Activated T-cell treated with anti-CD3 and anti-CD28 coated beads, Interleukin-2, amount 50 U/mL, for 24 hours (primary cell): ENCODE measurements at regions not wholly inside any gene's neighbourhood (a gene's known extent, or its start where the extent isn't known, plus 50 kb on each side); places are given as distances from the start of the nearest gene placed in this dataset.
"Not testable (repeated sequence)": the region's sequence is repeated elsewhere in the genome, so short reads cannot be mapped to it uniquely, and the experiment has no call there.

Experiments
- DNase-seq: peaks from one replicate; pipeline ENCODE4 v3.0.0-alpha.2; 2020
- H3K27ac Mint-ChIP-seq: 2 replicates; pipeline ENCODE4 v1.8.0; 2020; ENCODE audit warnings: mild to moderate bottlenecking, mixed read lengths
- H3K27me3 Mint-ChIP-seq: 2 replicates; pipeline ENCODE4 v1.8.0; 2020; ENCODE audit warnings: mixed read lengths
- H3K36me3 Mint-ChIP-seq: 2 replicates; pipeline ENCODE4 v1.8.0; 2020; ENCODE audit warnings: low read depth, mixed read lengths
- H3K4me1 Mint-ChIP-seq: 2 replicates; pipeline ENCODE4 v1.8.0; 2020; ENCODE audit warnings: low read depth, mixed read lengths
- H3K4me3 Mint-ChIP-seq: 2 replicates; pipeline ENCODE4 v1.8.0; 2020; ENCODE audit warnings: mild to moderate bottlenecking, moderate library complexity, mixed read lengths
- H3K9me3 Mint-ChIP-seq: 2 replicates; pipeline ENCODE4 v1.8.0; 2020; ENCODE audit warnings: mixed read lengths

- peak; percentile 59 for DNase-seq
- not testable (repeated sequence) for H3K9me3 Mint-ChIP-seq, H3K4me3 Mint-ChIP-seq, H3K27me3 Mint-ChIP-seq, H3K36me3 Mint-ChIP-seq, H3K27ac Mint-ChIP-seq
- peaks cover 11% of the 10 kb centered on the region for H3K4me1 Mint-ChIP-seq
Measured at GRCh38 chr7:6930787-6931186, 104.7 kb upstream of the CCZ1B start.

- not testable (repeated sequence) for H3K4me3 Mint-ChIP-seq, DNase-seq, H3K27ac Mint-ChIP-seq, H3K27me3 Mint-ChIP-seq, H3K4me1 Mint-ChIP-seq, H3K9me3 Mint-ChIP-seq, H3K36me3 Mint-ChIP-seq
Measured at GRCh38 chr7:6931456-6931855, 105.4 kb upstream of the CCZ1B start.

- not testable (repeated sequence) for H3K36me3 Mint-ChIP-seq, DNase-seq, H3K27me3 Mint-ChIP-seq, H3K27ac Mint-ChIP-seq, H3K4me3 Mint-ChIP-seq, H3K4me1 Mint-ChIP-seq, H3K9me3 Mint-ChIP-seq
Measured at GRCh38 chr7:6933954-6934632, 108.0 kb upstream of the CCZ1B start.

- Mint-ChIP-seq H3K27me3 (no peaks in the 10 kb centered on the region), H3K27ac (no peak overlapping the region), H3K4me1 (peaks cover 9% of the 10 kb centered on the region), H3K9me3 (no peaks in the 10 kb centered on the region), H3K4me3 (no peak overlapping the region), H3K36me3 (no peaks in the 10 kb centered on the region)
- DNase-seq: no peak
Measured at GRCh38 chr7:6934981-6935380, 108.9 kb upstream of the CCZ1B start.

GRCh38 chr7:6936626-6937025 is 110.6 kb upstream of the CCZ1B start:
- H3K4me1 Mint-ChIP-seq, H3K9me3 Mint-ChIP-seq, DNase-seq, H3K4me3 Mint-ChIP-seq, H3K27ac Mint-ChIP-seq, H3K36me3 Mint-ChIP-seq, H3K27me3 Mint-ChIP-seq: not testable (repeated sequence)

- H3K9me3 Mint-ChIP-seq, H3K27me3 Mint-ChIP-seq, H3K4me1 Mint-ChIP-seq, DNase-seq, H3K36me3 Mint-ChIP-seq, H3K4me3 Mint-ChIP-seq, H3K27ac Mint-ChIP-seq: not testable (repeated sequence)
Measured at GRCh38 chr7:6937746-6938145, 111.7 kb upstream of the CCZ1B start.

GRCh38 chr7:6938284-6938683 is 112.2 kb upstream of the CCZ1B start:
- H3K4me3 Mint-ChIP-seq, H3K4me1 Mint-ChIP-seq, H3K27ac Mint-ChIP-seq, H3K27me3 Mint-ChIP-seq, H3K9me3 Mint-ChIP-seq, DNase-seq, H3K36me3 Mint-ChIP-seq: not testable (repeated sequence)

GRCh38 chr7:6939126-6939525 is 113.1 kb upstream of the CCZ1B start:
- not testable (repeated sequence) for H3K27me3 Mint-ChIP-seq, H3K4me3 Mint-ChIP-seq, H3K4me1 Mint-ChIP-seq, H3K36me3 Mint-ChIP-seq, DNase-seq, H3K27ac Mint-ChIP-seq, H3K9me3 Mint-ChIP-seq

GRCh38 chr7:6939896-6940295 is 113.8 kb upstream of the CCZ1B start:
- not testable (repeated sequence) for H3K27ac Mint-ChIP-seq, H3K27me3 Mint-ChIP-seq, H3K9me3 Mint-ChIP-seq, DNase-seq, H3K4me3 Mint-ChIP-seq, H3K4me1 Mint-ChIP-seq, H3K36me3 Mint-ChIP-seq

GRCh38 chr7:6946873-6947272 is 120.8 kb upstream of the CCZ1B start:
- H3K27me3 Mint-ChIP-seq, H3K27ac Mint-ChIP-seq, H3K4me3 Mint-ChIP-seq, DNase-seq, H3K9me3 Mint-ChIP-seq, H3K36me3 Mint-ChIP-seq, H3K4me1 Mint-ChIP-seq: not testable (repeated sequence)

- not testable (repeated sequence) for H3K27me3 Mint-ChIP-seq, H3K4me1 Mint-ChIP-seq, H3K27ac Mint-ChIP-seq, H3K36me3 Mint-ChIP-seq, H3K4me3 Mint-ChIP-seq, H3K9me3 Mint-ChIP-seq, DNase-seq
Measured at GRCh38 chr7:6950231-6950630, 124.2 kb upstream of the CCZ1B start.

- H3K4me3 Mint-ChIP-seq, H3K4me1 Mint-ChIP-seq, H3K36me3 Mint-ChIP-seq, H3K27ac Mint-ChIP-seq, H3K9me3 Mint-ChIP-seq, DNase-seq, H3K27me3 Mint-ChIP-seq: not testable (repeated sequence)
Measured at GRCh38 chr7:6951553-6951952, 125.5 kb upstream of the CCZ1B start.

- not testable (repeated sequence) for H3K4me1 Mint-ChIP-seq, H3K36me3 Mint-ChIP-seq, H3K27me3 Mint-ChIP-seq, H3K9me3 Mint-ChIP-seq, DNase-seq, H3K4me3 Mint-ChIP-seq, H3K27ac Mint-ChIP-seq
Measured at GRCh38 chr7:6953138-6953797, 127.2 kb upstream of the CCZ1B start.

GRCh38 chr7:6953798-6954181 is 127.7 kb upstream of the CCZ1B start:
- H3K27ac Mint-ChIP-seq: not testable (repeated sequence)

GRCh38 chr7:6955385-6955784 is 129.3 kb upstream of the CCZ1B start:
- not testable (repeated sequence) for H3K27me3 Mint-ChIP-seq, H3K9me3 Mint-ChIP-seq, H3K4me3 Mint-ChIP-seq, H3K36me3 Mint-ChIP-seq, H3K27ac Mint-ChIP-seq, DNase-seq, H3K4me1 Mint-ChIP-seq

More at GRCh38 chr7:6953798-6954181, 127.7 kb upstream of the CCZ1B start:
- H3K4me1 Mint-ChIP-seq, H3K4me3 Mint-ChIP-seq, H3K27me3 Mint-ChIP-seq, H3K9me3 Mint-ChIP-seq, H3K36me3 Mint-ChIP-seq, DNase-seq: not testable (repeated sequence)
